ENCODE measurements at regions not wholly inside any gene's neighbourhood (a gene's known extent, or its start where the extent isn't known, plus 50 kb on each side); places are given as distances from the start of the nearest gene placed in this dataset.

GRCh38 chr13:51006067-51006845 lies 96.7 kb downstream of the RNASEH2B start:
- no peak overlapping the region for H3K4me3 ChIP-seq
- no peak overlapping the region for H3K9ac ChIP-seq (ENCODE audit: low read depth in 2 of 2, low read length in 2 of 2)
- DNase-seq: no peak
- H3K36me3 ChIP-seq: no peaks in the 10 kb centered on the region
- intact Hi-C loops (cut with DNase I): no loop called here
- no peaks in the 10 kb centered on the region for H3K9me3 ChIP-seq
- H3K27ac ChIP-seq: no peak overlapping the region
- no peaks in the 10 kb centered on the region for H3K27me3 ChIP-seq
- H3K4me1 ChIP-seq: no peaks in the 10 kb centered on the region
- no peak for TF ChIP-seq CTCF (IDR thresholded peaks at IDR 0.05)

Data from colonic mucosa (tissue), 4 donors.